HAP-1 (cell line): ENCODE measurements at regions not wholly inside any gene's neighbourhood (a gene's known extent, or its start where the extent isn't known, plus 50 kb on each side); places are given as distances from the start of the nearest gene placed in this dataset.
"Not testable (repeated sequence)": the region's sequence is repeated elsewhere in the genome, so short reads cannot be mapped to it uniquely, and the experiment has no call there.

ENCODE experiments used
- DNase-seq, 2 experiments: peaks; one replicate each; pipeline ENCODE4 v3.0.0-alpha.2; 2016 to 2020; ENCODE audit warnings: low spot score in 2 of 2
- H3K27me3 ChIP-seq: fragments of 250-450 bp; sonication (Bioruptor Pico); 2 replicates; pipeline ENCODE4 v1.5.1; 2020; ENCODE audit warnings: low read depth, mild to moderate bottlenecking, moderate library complexity
- H3K36me3 ChIP-seq: fragments of 250-450 bp; sonication (Bioruptor Pico); replicated peaks from 2 replicates; pipeline ENCODE4 v1.5.1; 2020; ENCODE audit warnings: mild to moderate bottlenecking
- H3K4me1 ChIP-seq: fragments of 250-450 bp; sonication (Bioruptor Pico); 2 replicates; pipeline ENCODE4 v1.5.1; 2020; ENCODE audit warnings: mild to moderate bottlenecking
- H3K4me3 ChIP-seq: fragments of 250-450 bp; sonication (Bioruptor Pico); 2 replicates; pipeline ENCODE4 v1.5.1; 2020; ENCODE audit warnings: mild to moderate bottlenecking, moderate library complexity
- H3K9me3 ChIP-seq: fragments of 250-450 bp; sonication (Bioruptor Pico); 2 replicates; pipeline ENCODE4 v1.5.1; 2020; ENCODE audit warnings: mild to moderate bottlenecking, moderate library complexity
- in situ Hi-C: fragments of 300-500 bp; cut with MboI; formaldehyde crosslinking; loops from 3 replicates; pipeline ENCODE4 v1.14.3; 2020; ENCODE audit warnings: low sequenced_read_pairs, inconsistent platforms, mixed read lengths

DNA sequence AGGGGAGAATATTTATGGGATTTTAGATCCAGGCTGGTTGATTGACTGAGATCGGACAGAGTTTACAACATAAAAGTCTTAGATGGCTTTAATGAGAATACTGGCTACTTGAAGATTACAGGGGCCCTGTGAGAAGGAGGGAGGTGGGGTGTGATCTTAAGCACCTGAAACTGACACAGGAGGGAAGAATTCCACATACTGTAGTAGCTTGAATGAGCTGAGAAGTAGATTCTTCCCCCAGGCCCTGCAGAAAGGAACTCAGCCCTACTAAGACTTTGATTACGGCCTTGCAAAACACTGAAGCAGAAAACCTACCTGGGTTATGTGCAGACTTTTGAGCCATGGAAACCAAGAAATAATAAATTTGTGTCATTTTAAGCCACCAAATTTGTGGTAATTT, 1062.9 kb upstream of the GYPC start:
- Histone ChIP-seq H3K27me3 (no peaks in the 10 kb centered on the region), H3K4me1 (no peaks in the 10 kb centered on the region), H3K4me3 (no peak overlapping the region), H3K9me3 (no peaks in the 10 kb centered on the region), H3K36me3 (no peaks in the 10 kb centered on the region)
- in situ Hi-C loops: no loop called here
- DNase-seq: no peak

DNA sequence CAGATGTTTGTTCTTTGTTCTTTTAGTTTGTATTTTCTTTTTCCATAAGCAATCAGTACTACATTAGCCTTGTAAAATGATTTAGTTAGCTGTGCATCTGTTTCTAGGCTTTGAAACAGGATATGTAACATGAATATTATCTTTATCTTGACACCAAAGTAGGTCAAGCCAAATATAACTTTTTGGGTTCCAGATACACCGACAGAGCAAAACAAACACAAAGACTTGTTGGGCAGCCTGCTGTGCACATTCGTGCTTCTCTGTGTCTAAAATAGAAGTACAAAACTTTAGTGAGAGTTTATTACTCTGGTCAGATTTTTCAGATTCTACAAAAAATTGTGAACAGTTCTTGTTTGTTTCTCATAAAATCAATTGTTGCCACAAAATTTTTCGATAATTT, 1059.3 kb upstream of the GYPC start:
- H3K9me3 ChIP-seq: no peaks in the 10 kb centered on the region
- DNase-seq: no peak
- H3K4me1 ChIP-seq: no peaks in the 10 kb centered on the region
- H3K4me3 ChIP-seq: no peak overlapping the region
- H3K27me3 ChIP-seq: no peaks in the 10 kb centered on the region
- no peaks in the 10 kb centered on the region for H3K36me3 ChIP-seq
- in situ Hi-C loops: no loop called here

DNA sequence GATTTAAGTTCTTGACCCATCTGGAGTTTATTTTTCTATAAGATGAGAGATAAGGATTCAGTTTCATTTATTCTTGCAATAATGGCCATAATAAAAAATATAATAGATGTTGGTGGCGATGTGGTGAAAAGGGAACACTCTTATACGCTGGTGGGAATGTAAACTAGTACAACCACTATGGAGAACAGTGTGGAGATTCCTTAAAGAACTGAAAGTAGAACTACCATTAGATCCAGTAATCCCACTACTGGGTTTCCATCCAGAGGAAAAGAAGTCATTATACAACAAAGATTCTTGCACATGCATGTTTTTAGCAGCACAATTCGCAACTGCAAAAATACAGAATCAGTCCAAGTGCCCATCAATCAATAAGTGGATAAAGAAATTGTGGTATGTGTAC, 1040.5 kb upstream of the GYPC start:
- Histone ChIP-seq H3K4me1 (no peaks in the 10 kb centered on the region), H3K4me3 (no peak overlapping the region), H3K27me3 (no peaks in the 10 kb centered on the region), H3K9me3 (no peaks in the 10 kb centered on the region), H3K36me3 (no peaks in the 10 kb centered on the region)
- in situ Hi-C loops: no loop called here
- no peak for DNase-seq

DNA sequence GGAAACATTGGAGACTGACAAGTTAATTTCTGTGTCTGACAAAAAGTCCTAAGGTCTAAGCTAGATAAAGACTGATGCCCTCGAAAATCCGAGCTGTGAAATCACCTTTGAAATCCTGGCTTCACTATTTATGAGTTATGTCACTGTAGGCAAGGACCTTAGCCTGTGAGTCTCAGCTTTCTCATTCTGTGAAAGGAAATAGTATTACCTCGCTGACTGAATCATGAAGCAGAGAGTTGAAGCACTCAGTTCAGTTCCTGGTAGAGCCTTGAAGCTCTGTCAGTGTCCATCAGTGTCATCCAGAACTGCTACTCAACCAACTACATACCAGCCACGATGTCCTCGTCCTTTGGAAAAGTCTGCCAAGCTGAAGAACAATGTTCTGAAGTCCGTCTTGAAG, 1025.6 kb upstream of the GYPC start:
- no peak for DNase-seq
- H3K4me1 ChIP-seq: no peaks in the 10 kb centered on the region
- no peaks in the 10 kb centered on the region for H3K36me3 ChIP-seq
- in situ Hi-C loops: no loop called here
- H3K27me3 ChIP-seq: no peaks in the 10 kb centered on the region
- H3K4me3 ChIP-seq: no peak overlapping the region
- no peaks in the 10 kb centered on the region for H3K9me3 ChIP-seq

DNA sequence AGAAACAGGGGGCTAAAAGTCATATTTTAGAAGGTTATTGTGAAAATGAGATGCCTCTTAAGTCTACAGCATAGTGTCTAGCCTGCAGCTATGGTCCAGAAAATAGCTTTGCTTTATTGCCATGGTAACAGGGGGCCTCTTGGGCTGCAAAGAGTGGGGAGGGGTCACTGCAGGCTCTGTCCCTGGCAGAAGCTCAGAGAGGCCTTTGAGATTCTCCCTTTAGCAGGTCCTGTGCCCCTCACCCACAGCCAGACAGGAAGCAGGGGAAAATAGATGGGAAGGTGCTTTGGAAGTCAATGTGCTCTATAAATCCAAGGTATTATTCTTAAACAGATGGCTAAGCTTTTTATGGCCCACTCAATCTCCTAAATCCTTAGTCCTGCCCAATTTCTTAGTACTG, 1021.3 kb upstream of the GYPC start:
- no peaks in the 10 kb centered on the region for H3K27me3 ChIP-seq
- H3K36me3 ChIP-seq: no peaks in the 10 kb centered on the region
- in situ Hi-C loops: no loop called here
- H3K4me1 ChIP-seq: no peaks in the 10 kb centered on the region
- no peak overlapping the region for H3K4me3 ChIP-seq
- DNase-seq: no peak
- H3K9me3 ChIP-seq: no peaks in the 10 kb centered on the region

DNA sequence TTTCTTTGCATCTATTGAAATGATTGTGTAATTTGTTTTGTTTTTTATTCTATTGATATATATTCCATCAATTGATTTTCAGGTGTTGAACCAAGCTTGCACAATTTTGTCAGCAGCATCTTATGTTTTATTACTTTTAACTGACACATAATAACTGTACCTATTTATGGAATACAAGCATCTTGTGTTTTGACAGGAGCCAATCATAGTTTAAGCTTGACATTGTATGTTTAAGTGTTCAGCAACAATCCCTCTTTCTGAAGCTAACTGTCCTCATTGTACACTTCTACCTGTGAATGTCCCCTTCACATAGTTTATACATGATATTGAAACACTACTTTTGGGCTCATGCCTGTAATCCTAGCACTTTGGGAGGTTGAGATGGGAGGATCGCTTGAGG, 1017.6 kb upstream of the GYPC start:
- H3K9me3 ChIP-seq: no peaks in the 10 kb centered on the region
- no peaks in the 10 kb centered on the region for H3K27me3 ChIP-seq
- DNase-seq: no peak
- in situ Hi-C loops: no loop called here
- no peaks in the 10 kb centered on the region for H3K4me1 ChIP-seq
- no peak overlapping the region for H3K4me3 ChIP-seq
- H3K36me3 ChIP-seq: no peaks in the 10 kb centered on the region

DNA sequence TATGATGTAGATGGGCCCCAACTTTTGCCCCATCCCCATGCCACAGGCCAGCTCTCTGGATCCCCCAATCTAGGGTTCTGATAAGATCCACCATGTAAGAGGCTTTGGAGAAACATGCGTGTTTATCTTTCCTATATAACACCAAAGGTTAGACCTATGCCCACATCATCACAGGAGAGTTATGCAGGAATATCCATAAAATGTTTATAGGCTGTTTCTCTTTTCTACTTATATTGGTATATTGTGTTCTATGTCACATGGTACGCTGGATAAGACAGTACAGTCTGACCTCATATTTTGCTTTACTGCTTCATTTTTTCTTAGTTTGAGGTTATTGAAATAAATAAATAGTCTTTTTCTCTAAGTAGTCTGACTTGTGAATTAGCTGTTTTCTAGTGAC, 1013.9 kb upstream of the GYPC start:
- Histone ChIP-seq H3K27me3 (no peaks in the 10 kb centered on the region), H3K36me3 (no peaks in the 10 kb centered on the region), H3K4me3 (no peak overlapping the region), H3K9me3 (no peaks in the 10 kb centered on the region), H3K4me1 (no peaks in the 10 kb centered on the region)
- DNase-seq: no peak
- in situ Hi-C loops: no loop called here

DNA sequence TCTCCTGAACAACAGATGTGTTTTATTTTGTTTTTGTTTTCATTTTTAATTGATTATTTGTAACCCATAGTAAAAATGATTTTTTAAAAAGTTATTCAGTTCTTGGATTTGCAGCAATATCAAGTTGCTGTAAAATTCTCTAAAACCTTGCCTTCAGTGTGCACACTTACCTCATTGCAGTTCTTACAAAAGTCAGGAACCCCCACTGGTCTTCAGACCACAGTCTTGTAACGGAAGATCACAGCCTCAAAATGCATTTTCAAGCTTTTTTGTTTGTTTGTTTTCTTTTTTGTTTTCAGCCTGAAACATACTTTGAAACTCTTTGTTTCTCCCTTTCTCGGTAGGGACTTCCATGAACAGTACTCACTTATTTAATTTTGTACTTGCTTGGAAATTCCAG, 1012.8 kb upstream of the GYPC start:
- in situ Hi-C loops: no loop called here
- Histone ChIP-seq H3K9me3 (no peaks in the 10 kb centered on the region), H3K4me1 (no peaks in the 10 kb centered on the region), H3K27me3 (no peaks in the 10 kb centered on the region), H3K36me3 (no peaks in the 10 kb centered on the region), H3K4me3 (no peak overlapping the region)
- DNase-seq: no peak

DNA sequence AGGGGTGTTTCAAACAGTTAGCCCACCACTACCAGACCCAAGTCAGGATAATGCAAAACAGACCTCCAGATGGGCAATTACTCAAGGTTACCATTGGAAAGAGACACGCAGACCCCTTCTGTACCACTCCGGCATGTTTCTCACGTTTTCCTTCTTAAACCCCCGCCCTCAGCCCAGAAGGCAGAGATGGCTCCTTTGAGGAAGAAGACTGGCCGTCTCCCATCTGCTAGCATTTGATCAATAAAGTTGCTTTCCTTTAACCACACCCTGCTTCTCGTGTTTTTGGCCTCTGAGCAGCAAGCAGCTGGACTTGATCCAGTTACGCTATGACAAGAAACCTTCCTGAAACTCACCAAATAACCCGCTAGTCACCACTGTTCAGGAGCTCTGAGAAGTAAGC, 1012.4 kb upstream of the GYPC start:
- in situ Hi-C loops: no loop called here
- no peaks in the 10 kb centered on the region for H3K9me3 ChIP-seq
- DNase-seq: no peak
- no peak overlapping the region for H3K4me3 ChIP-seq
- no peaks in the 10 kb centered on the region for H3K27me3 ChIP-seq
- no peaks in the 10 kb centered on the region for H3K36me3 ChIP-seq
- no peaks in the 10 kb centered on the region for H3K4me1 ChIP-seq

DNA sequence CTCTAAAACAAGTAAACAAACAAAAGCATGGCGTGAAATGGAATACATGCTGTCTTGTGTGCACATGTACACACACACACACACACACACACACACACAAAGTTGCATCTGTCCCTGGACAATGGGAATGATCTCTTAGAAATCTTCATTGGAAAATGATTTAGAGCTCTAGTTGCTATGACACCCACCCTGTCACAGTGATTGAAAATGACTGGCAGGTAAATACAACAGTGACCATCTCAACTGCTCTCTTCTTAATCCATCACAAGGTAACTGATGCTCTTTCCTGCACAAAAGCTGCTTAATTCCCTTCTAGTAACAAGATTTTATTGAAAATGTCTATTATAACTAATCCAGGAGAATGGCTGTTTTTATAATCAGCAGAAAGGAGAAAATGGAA, 1011.7 kb upstream of the GYPC start:
- Histone ChIP-seq H3K4me3 (no peak overlapping the region), H3K4me1 (no peaks in the 10 kb centered on the region), H3K9me3 (no peaks in the 10 kb centered on the region), H3K27me3 (no peaks in the 10 kb centered on the region), H3K36me3 (no peaks in the 10 kb centered on the region)
- in situ Hi-C loops: no loop called here
- DNase-seq: no peak

DNA sequence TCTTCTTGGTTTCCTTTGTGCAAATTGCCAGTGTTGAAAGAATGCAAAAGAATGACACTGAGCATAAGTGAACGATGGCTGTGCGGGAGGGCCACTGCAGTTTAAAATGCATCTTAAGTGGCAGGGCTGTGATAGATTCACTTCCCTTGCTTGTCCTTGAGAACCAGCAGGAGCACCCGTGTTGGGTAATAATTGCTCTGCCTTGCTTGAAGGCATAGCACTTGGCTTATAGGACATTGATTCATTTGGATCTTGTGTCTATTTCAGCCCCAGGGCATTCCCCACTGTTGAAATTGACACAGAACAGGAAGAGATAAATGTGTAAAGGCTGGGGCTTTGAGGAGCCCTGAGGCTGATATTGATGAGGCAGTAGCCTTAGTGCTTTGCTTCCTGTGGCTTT, 1003.7 kb upstream of the GYPC start:
- H3K27me3 ChIP-seq: no peaks in the 10 kb centered on the region
- DNase-seq: no peak
- H3K4me3 ChIP-seq: no peak overlapping the region
- no peaks in the 10 kb centered on the region for H3K36me3 ChIP-seq
- in situ Hi-C loops: no loop called here
- no peaks in the 10 kb centered on the region for H3K4me1 ChIP-seq
- H3K9me3 ChIP-seq: no peaks in the 10 kb centered on the region

DNA sequence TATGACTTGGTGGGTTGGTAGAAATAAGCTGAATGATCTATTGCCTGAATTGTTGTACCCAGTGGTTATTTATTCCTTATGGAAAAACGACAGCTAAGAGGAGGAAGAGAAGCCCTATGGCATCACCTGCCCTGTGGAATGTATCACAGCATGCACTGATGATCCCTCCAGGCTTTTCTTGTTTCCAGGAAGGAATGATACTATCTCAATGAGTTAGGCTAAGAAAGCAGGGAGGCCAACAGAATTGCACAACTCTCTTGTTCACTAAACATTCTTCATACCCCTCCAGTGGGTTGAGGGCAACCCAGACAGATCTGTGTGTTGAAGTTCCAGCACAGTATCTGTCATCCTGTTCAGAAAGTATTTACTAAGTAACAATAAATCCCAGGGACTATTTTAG, 1001.7 kb upstream of the GYPC start:
- Histone ChIP-seq H3K27me3 (no peaks in the 10 kb centered on the region), H3K36me3 (no peaks in the 10 kb centered on the region)
- in situ Hi-C loops: no loop called here

DNA sequence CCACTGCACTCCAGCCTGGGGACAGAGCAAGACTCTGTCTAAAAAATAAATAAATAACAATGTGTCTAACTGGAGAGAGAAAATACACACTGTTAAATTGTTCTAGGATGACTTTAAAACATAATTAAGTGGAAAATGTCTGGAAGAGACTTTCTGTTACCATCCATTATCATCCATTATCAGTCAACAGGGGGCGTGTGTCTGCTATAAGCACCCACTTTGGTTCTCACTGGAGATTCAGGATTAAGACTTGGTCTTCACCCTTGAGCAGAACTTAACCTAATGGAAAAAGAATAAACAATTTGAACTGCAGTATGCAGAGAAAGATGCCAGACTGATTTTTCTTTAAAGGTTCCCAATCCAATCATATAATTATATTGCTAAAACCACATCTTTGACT, 999.8 kb upstream of the GYPC start:
- no peaks in the 10 kb centered on the region for H3K27me3 ChIP-seq
- in situ Hi-C loops: no loop called here

More for the DNA sequence above, 1001.7 kb upstream of the GYPC start:
- Histone ChIP-seq H3K4me1 (no peaks in the 10 kb centered on the region), H3K9me3 (no peaks in the 10 kb centered on the region), H3K4me3 (no peak overlapping the region)
- DNase-seq: no peak

DNA sequence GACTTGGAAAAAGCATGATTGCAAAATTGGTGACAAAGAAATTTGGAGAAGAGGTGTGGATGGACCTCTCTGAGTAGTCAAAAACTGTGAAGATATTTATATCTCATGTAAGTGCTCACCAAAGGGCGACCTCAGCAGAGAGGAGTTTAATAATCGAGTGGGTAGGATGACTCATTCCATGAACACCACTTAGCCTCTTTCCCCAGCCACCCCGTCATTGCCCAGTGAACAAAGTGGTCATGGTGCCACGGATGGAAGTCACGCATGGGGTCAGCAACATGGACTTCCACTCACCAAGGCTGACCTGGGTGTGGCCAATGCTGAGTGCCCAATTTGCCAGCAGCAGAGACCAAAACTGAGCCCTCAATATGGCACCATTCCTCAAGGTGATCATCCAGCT, 997.4 kb upstream of the GYPC start:
- no peaks in the 10 kb centered on the region for H3K27me3 ChIP-seq
- no peak for DNase-seq
- H3K9me3 ChIP-seq: no peaks in the 10 kb centered on the region
- H3K36me3 ChIP-seq: no peaks in the 10 kb centered on the region
- no peaks in the 10 kb centered on the region for H3K4me1 ChIP-seq
- H3K4me3 ChIP-seq: no peak overlapping the region
- in situ Hi-C loops: no loop called here

More for the DNA sequence above, 999.8 kb upstream of the GYPC start:
- no peak for DNase-seq
- Histone ChIP-seq H3K4me3 (no peak overlapping the region), H3K36me3 (no peaks in the 10 kb centered on the region), H3K9me3 (no peaks in the 10 kb centered on the region), H3K4me1 (no peaks in the 10 kb centered on the region)

DNA sequence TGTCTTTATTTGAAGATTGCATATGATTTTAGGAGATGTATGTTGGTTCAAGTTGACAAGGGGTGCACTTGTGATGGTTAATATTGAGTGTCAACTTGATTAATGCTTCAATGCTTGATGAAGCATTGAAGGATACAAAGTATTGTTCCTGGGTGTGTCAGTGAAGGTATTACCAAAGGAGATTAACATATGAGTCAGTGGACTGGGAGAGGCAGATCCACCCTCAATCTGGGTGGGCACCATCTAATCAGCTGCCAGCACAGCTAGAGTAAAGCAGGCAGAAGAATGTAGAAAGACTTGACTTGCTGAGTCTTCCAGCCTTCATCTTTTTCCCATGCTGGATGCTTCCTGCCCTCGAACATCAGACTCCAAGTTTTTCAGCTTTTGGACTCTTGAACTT, 995.6 kb upstream of the GYPC start:
- H3K9me3 ChIP-seq, H3K36me3 ChIP-seq, H3K27me3 ChIP-seq, DNase-seq, H3K4me3 ChIP-seq, in situ Hi-C loops, H3K4me1 ChIP-seq: not testable (repeated sequence)
